HG03565 (cell line): ENCODE measurements at regions not wholly inside any gene's neighbourhood (a gene's known extent, or its start where the extent isn't known, plus 50 kb on each side); places are given as distances from the start of the nearest gene placed in this dataset.
"Not testable (repeated sequence)": the region's sequence is repeated elsewhere in the genome, so short reads cannot be mapped to it uniquely, and the experiment has no call there.

ENCODE experiments used
- ATAC-seq: cut with Tn5 transposase; IDR thresholded peaks from one replicate; pipeline ENCODE4 v1.9.1; 2021; ENCODE audit warnings: mild to moderate bottlenecking, moderate library complexity; ENCODE audit not compliant: unreplicated experiment

- ATAC-seq = no peak
Observed at GRCh38 chr14:71752111-71752738, 180.0 kb upstream of the RGS6 start.

GRCh38 chr14:71753126-71753830 lies 179.0 kb upstream of the RGS6 start:
- ATAC-seq = no peak

- no peak for ATAC-seq
Observed at GRCh38 chr14:71753976-71754375, 178.3 kb upstream of the RGS6 start.

GRCh38 chr14:71754422-71755095 lies 177.7 kb upstream of the RGS6 start:
- no peak for ATAC-seq

- ATAC-seq = no peak
Observed at GRCh38 chr14:71758229-71758951, 173.8 kb upstream of the RGS6 start.

- no peak for ATAC-seq
Observed at GRCh38 chr14:71762575-71762974, 169.7 kb upstream of the RGS6 start.

GRCh38 chr14:71764701-71765382 lies 167.4 kb upstream of the RGS6 start:
- ATAC-seq = no peak

- ATAC-seq = no peak
Observed at GRCh38 chr14:71765505-71765904, 166.7 kb upstream of the RGS6 start.

GRCh38 chr14:71770431-71770830 lies 161.8 kb upstream of the RGS6 start:
- ATAC-seq = no peak

GRCh38 chr14:71771421-71771820 lies 160.8 kb upstream of the RGS6 start:
- not testable (repeated sequence) for ATAC-seq

GRCh38 chr14:71771996-71772395 lies 160.2 kb upstream of the RGS6 start:
- not testable (repeated sequence) for ATAC-seq

- no peak for ATAC-seq
Observed at GRCh38 chr14:71773898-71774481, 158.2 kb upstream of the RGS6 start.

GRCh38 chr14:71776471-71777360 lies 155.5 kb upstream of the RGS6 start:
- no peak for ATAC-seq

GRCh38 chr14:71780075-71780474 lies 152.2 kb upstream of the RGS6 start:
- no peak for ATAC-seq

GRCh38 chr14:71780822-71781221 lies 151.4 kb upstream of the RGS6 start:
- ATAC-seq = no peak

- no peak for ATAC-seq
Observed at GRCh38 chr14:71783088-71783487, 149.1 kb upstream of the RGS6 start.

- no peak for ATAC-seq
Observed at GRCh38 chr14:71783786-71784185, 148.4 kb upstream of the RGS6 start.

- no peak for ATAC-seq
Observed at GRCh38 chr14:71789005-71789404, 143.2 kb upstream of the RGS6 start.

GRCh38 chr14:71799841-71800240 lies 132.4 kb upstream of the RGS6 start:
- no peak for ATAC-seq

- ATAC-seq = no peak
Observed at GRCh38 chr14:71800878-71801277, 131.4 kb upstream of the RGS6 start.
